ENCODE measurements at regions not wholly inside any gene's neighbourhood (a gene's known extent, or its start where the extent isn't known, plus 50 kb on each side); places are given as distances from the start of the nearest gene placed in this dataset.

- no TSS peak for BruUV-seq (replicated peaks)
- H3K4me2 ChIP-seq (ENCODE audit: insufficient read depth, low read length), result no peak overlapping the region
- dilution Hi-C loops (cut with MboI; ENCODE audit: extremely low pct_ligation_motif_present, low sequenced_read_pairs) (no loop called here), intact Hi-C loops (cut with micrococcal nuclease) (loop anchor here (5.0 kb wide), 1 partner anchor 368 kb away; no protein-coding TSS in a partner anchor)
- no peaks in the 10 kb centered on the region for H3K79me2 ChIP-seq (ENCODE audit: control insufficient read depth, insufficient read depth, low read length)
- H3K27me3 ChIP-seq (ENCODE audit: control insufficient read depth in 2 of 2, insufficient read depth in 2 of 2, low read length in 2 of 2), result no peaks in the 10 kb centered on the region
- no peak overlapping the region for H3K27ac ChIP-seq (ENCODE audit: insufficient read depth, low read depth, low read length)
- CTCF ChIA-PET, result no interaction called here
- POLR2A ChIA-PET, result no interaction called here
- H2AFZ ChIP-seq (ENCODE audit: low read depth, low read length), result no peak overlapping the region
- no peaks in the 10 kb centered on the region for H3K9me1 ChIP-seq (replicated peaks; ENCODE audit: control insufficient read depth, extremely low read depth, insufficient read depth, low read length)
- H3K9me3 ChIP-seq (replicated peaks; ENCODE audit: control insufficient read depth, insufficient read depth, low read length), result no peaks in the 10 kb centered on the region
- no peak overlapping the region for H3K9ac ChIP-seq (replicated peaks; ENCODE audit: extremely low read depth, insufficient read depth, low read length)
- H3K4me1 ChIP-seq (ENCODE audit: control insufficient read depth, extremely low read depth, insufficient read depth, low read length), result no peaks in the 10 kb centered on the region
- TF ChIP-seq FOS (IDR thresholded peaks at IDR 0.05; ENCODE audit: borderline replicate concordance, insufficient read depth, low read length), result no peak
- no peak for TF ChIP-seq MAX (IDR thresholded peaks at IDR 0.05; ENCODE audit: insufficient read depth, insufficient read length)
- TF ChIP-seq CTCF (IDR thresholded peaks at IDR 0.05; ENCODE audit: extremely low read depth in 1 of 2, insufficient read depth in 1 of 2, low read depth in 1 of 2, low read length in 2 of 2), result no peak
- no peak for TF ChIP-seq POLR2A (IDR thresholded peaks at IDR 0.05; ENCODE audit: low read depth, low read length)
- TF ChIP-seq POLR2AphosphoS5 (IDR thresholded peaks at IDR 0.05; ENCODE audit: insufficient read depth, low read depth, low read length), result no peak
- no peak for TF ChIP-seq EZH2 (IDR thresholded peaks at IDR 0.05; ENCODE audit: borderline replicate concordance, low read depth, low read length, severe bottlenecking)
- no peak for TF ChIP-seq GATA2 (IDR thresholded peaks at IDR 0.05; ENCODE audit: insufficient read depth, insufficient read length, low read depth, low read length)
- no peak for TF ChIP-seq JUN (IDR thresholded peaks at IDR 0.05; ENCODE audit: borderline replicate concordance, insufficient read depth, insufficient read length, low read depth)
- TF ChIP-seq MYC (IDR thresholded peaks at IDR 0.05; ENCODE audit: low read depth, low read length), result no peak
- FAIRE-seq (no peak), DNase-seq (ENCODE audit: low read depth, low spot score) (no peak)
- no peak overlapping the region for H3K4me3 ChIP-seq (replicated peaks in 1 of 3; ENCODE audit: insufficient read depth in 1 of 3, low read depth in 1 of 3, low read length in 3 of 3)
- no peaks in the 10 kb centered on the region for H3K36me3 ChIP-seq (ENCODE audit: control insufficient read depth in 2 of 2, extremely low read depth in 1 of 2, insufficient read depth in 2 of 2, low read length in 2 of 2)
- H4K20me1 ChIP-seq (replicated peaks; ENCODE audit: control insufficient read depth, extremely low read depth, insufficient read depth, low read length), result no peaks in the 10 kb centered on the region
Measured at GRCh38 chr3:78279091-78279490, 1239.2 kb downstream of the ROBO2 start.

Data from endothelial cell of umbilical vein (primary cell).